ENCODE measurements at regions not wholly inside any gene's neighbourhood (a gene's known extent, or its start where the extent isn't known, plus 50 kb on each side); places are given as distances from the start of the nearest gene placed in this dataset.
"Not testable (repeated sequence)": the region's sequence is repeated elsewhere in the genome, so short reads cannot be mapped to it uniquely, and the experiment has no call there.

- H3K27ac ChIP-seq = no peak overlapping the region
- TF ChIP-seq CTCF (IDR thresholded peaks at IDR 0.05) (no peak), ZFX (IDR thresholded peaks at IDR 0.05; ENCODE audit: borderline replicate concordance) (no peak)
Measured at GRCh38 chr4:116275006-116275405, 810.4 kb downstream of the TRAM1L1 start.

- no peak overlapping the region for H3K27ac ChIP-seq
- no peak for TF ChIP-seq ZFX (IDR thresholded peaks at IDR 0.05; ENCODE audit: borderline replicate concordance)
- no peak for TF ChIP-seq CTCF (IDR thresholded peaks at IDR 0.05)
Measured at GRCh38 chr4:116272336-116272735, 813.0 kb downstream of the TRAM1L1 start.

- H3K27ac ChIP-seq = not testable (repeated sequence)
Measured at GRCh38 chr4:116260931-116261330, 824.4 kb downstream of the TRAM1L1 start.

GRCh38 chr4:116244771-116245170 lies 840.6 kb downstream of the TRAM1L1 start:
- no peak overlapping the region for H3K27ac ChIP-seq

GRCh38 chr4:116243431-116243830 lies 841.9 kb downstream of the TRAM1L1 start:
- H3K27ac ChIP-seq = no peak overlapping the region
- TF ChIP-seq CTCF (IDR thresholded peaks at IDR 0.05) (no peak), ZFX (IDR thresholded peaks at IDR 0.05; ENCODE audit: borderline replicate concordance) (no peak)

More at GRCh38 chr4:116244771-116245170, 840.6 kb downstream of the TRAM1L1 start:
- no peak for TF ChIP-seq ZFX (IDR thresholded peaks at IDR 0.05; ENCODE audit: borderline replicate concordance)
- TF ChIP-seq CTCF (IDR thresholded peaks at IDR 0.05) = no peak

- TF ChIP-seq CTCF (IDR thresholded peaks at IDR 0.05) (no peak), ZFX (IDR thresholded peaks at IDR 0.05; ENCODE audit: borderline replicate concordance) (no peak)
- no peak overlapping the region for H3K27ac ChIP-seq
Measured at GRCh38 chr4:116233971-116234370, 851.4 kb downstream of the TRAM1L1 start.

- not testable (repeated sequence) for H3K27ac ChIP-seq
- peak; percentile 21; the same call in 1 of the 2 replicates for TF ChIP-seq CTCF (IDR thresholded peaks at IDR 0.05)
Measured at GRCh38 chr4:116231999-116232398, 853.4 kb downstream of the TRAM1L1 start.

GRCh38 chr4:116229420-116229819 lies 856.0 kb downstream of the TRAM1L1 start:
- H3K27ac ChIP-seq = no peak overlapping the region
- TF ChIP-seq CTCF (IDR thresholded peaks at IDR 0.05) (no peak), ZFX (IDR thresholded peaks at IDR 0.05; ENCODE audit: borderline replicate concordance) (no peak)

Measured in 22Rv1 (cell line).